ENCODE measurements at regions not wholly inside any gene's neighbourhood (a gene's known extent, or its start where the extent isn't known, plus 50 kb on each side); places are given as distances from the start of the nearest gene placed in this dataset.

DNA sequence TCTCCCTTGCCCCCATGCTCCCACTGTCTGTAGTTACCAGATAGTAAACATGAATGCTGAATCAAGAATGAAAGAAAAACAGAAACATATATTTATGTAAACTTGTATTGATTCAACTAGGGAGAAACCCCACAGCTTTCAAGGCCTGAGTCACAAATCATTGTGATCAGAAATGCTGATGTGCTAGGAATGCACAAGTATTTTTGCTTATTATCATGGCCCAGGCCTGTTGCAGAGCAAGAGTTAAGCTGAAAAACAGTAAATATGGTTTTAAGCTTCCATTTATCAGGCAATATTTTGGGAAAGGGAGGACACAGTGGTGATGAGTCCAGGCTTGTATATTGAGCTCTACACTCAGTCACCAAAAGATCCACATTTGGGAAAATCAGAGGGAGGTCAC, 669.6 kb downstream of the DIAPH3 start:
- Mint-ChIP-seq H3K27ac (ENCODE audit: unreplicated experiment) (no peak overlapping the region), H3K36me3 (ENCODE audit: low read depth, unreplicated experiment) (no peaks in the 10 kb centered on the region), H3K9me3 (ENCODE audit: unreplicated experiment) (no peaks in the 10 kb centered on the region), H3K27me3 (ENCODE audit: low read depth, unreplicated experiment) (no peaks in the 10 kb centered on the region), H3K4me1 (ENCODE audit: low read depth, unreplicated experiment) (peaks cover 3% of the 10 kb centered on the region), H3K4me3 (ENCODE audit: unreplicated experiment) (no peak overlapping the region)
- H3K4me2 ChIP-seq (ENCODE audit: low read length), result peak overlapping the region; percentile 55
- H3K4me1 ChIP-seq (ENCODE audit: insufficient read depth, low read length), result peaks cover 15% of the 10 kb centered on the region
- no peaks in the 10 kb centered on the region for H3K36me3 ChIP-seq (ENCODE audit: insufficient read depth, low read length)
- FAIRE-seq (no peak), DNase-seq (ENCODE audit: low read depth) (no peak)
- H2AFZ ChIP-seq (ENCODE audit: low read depth, low read length), result no peak overlapping the region
- H3K9me3 ChIP-seq (ENCODE audit: insufficient read depth, low read depth, low read length), result no peaks in the 10 kb centered on the region
- H3K27ac ChIP-seq (ENCODE audit: low read depth, low read length), result no peak overlapping the region
- peaks cover 30% of the 10 kb centered on the region for H3K27me3 ChIP-seq (ENCODE audit: insufficient read depth, low read length)
- H3K9ac ChIP-seq (ENCODE audit: low read length), result no peak overlapping the region
- H4K20me1 ChIP-seq (ENCODE audit: insufficient read depth, low read length), result no peaks in the 10 kb centered on the region
- no peak overlapping the region for H3K4me3 ChIP-seq (ENCODE audit: insufficient read depth, low read depth, low read length)
- no peaks in the 10 kb centered on the region for H3K79me2 ChIP-seq (ENCODE audit: insufficient read depth, low read length)
- TF ChIP-seq, protein P1, sequence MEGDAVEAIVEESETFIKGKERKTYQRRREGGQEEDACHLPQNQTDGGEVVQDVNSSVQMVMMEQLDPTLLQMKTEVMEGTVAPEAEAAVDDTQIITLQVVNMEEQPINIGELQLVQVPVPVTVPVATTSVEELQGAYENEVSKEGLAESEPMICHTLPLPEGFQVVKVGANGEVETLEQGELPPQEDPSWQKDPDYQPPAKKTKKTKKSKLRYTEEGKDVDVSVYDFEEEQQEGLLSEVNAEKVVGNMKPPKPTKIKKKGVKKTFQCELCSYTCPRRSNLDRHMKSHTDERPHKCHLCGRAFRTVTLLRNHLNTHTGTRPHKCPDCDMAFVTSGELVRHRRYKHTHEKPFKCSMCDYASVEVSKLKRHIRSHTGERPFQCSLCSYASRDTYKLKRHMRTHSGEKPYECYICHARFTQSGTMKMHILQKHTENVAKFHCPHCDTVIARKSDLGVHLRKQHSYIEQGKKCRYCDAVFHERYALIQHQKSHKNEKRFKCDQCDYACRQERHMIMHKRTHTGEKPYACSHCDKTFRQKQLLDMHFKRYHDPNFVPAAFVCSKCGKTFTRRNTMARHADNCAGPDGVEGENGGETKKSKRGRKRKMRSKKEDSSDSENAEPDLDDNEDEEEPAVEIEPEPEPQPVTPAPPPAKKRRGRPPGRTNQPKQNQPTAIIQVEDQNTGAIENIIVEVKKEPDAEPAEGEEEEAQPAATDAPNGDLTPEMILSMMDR (IDR thresholded peaks at IDR 0.05; ENCODE audit: insufficient read depth, low read depth, low read length), result no peak
- no peak for TF ChIP-seq EZH2 (IDR thresholded peaks at IDR 0.05; ENCODE audit: insufficient read depth, low read length)

DNA sequence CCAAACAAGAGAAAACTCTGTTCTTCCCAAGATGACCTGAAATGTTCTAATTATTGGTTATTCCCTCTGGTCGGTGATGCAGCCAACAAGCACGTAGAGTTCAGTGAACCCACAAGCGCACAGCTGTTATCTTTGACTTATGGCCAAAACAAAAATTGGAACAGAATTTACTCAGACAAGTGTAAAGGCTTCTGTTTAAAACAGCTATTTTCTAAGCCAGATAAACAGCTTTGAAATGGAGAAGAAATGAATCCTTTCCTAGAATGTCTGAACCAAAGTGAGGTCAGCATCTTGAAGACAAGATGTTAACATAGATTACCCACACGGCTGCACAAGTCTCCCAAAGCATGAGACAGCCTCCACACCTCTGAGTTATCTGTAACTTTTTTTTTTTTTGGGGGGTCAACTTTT, 669.2 kb downstream of the DIAPH3 start:
- H3K9me3 Mint-ChIP-seq (ENCODE audit: unreplicated experiment), result no peaks in the 10 kb centered on the region
- H3K27me3 ChIP-seq (ENCODE audit: insufficient read depth, low read length), result peaks cover 33% of the 10 kb centered on the region
- no peak overlapping the region for H3K4me3 Mint-ChIP-seq (ENCODE audit: unreplicated experiment)
- H3K4me3 ChIP-seq (ENCODE audit: insufficient read depth, low read depth, low read length), result no peak overlapping the region
- H3K9ac ChIP-seq (ENCODE audit: low read length), result no peak overlapping the region
- H3K27ac Mint-ChIP-seq (ENCODE audit: unreplicated experiment), result no peak overlapping the region
- H4K20me1 ChIP-seq (ENCODE audit: insufficient read depth, low read length), result no peaks in the 10 kb centered on the region
- H3K27ac ChIP-seq (ENCODE audit: low read depth, low read length), result no peak overlapping the region
- no peak for TF ChIP-seq EZH2 (IDR thresholded peaks at IDR 0.05; ENCODE audit: insufficient read depth, low read length)
- TF ChIP-seq, protein P1 (IDR thresholded peaks at IDR 0.05; ENCODE audit: insufficient read depth, low read depth, low read length), result no peak
- no peaks in the 10 kb centered on the region for H3K27me3 Mint-ChIP-seq (ENCODE audit: low read depth, unreplicated experiment)
- H3K36me3 Mint-ChIP-seq (ENCODE audit: low read depth, unreplicated experiment), result no peaks in the 10 kb centered on the region
- H3K9me3 ChIP-seq (ENCODE audit: insufficient read depth, low read depth, low read length), result no peaks in the 10 kb centered on the region
- H3K79me2 ChIP-seq (ENCODE audit: insufficient read depth, low read length), result no peaks in the 10 kb centered on the region
- peak overlapping the region; percentile 55 for H3K4me2 ChIP-seq (ENCODE audit: low read length)
- H3K36me3 ChIP-seq (ENCODE audit: insufficient read depth, low read length), result no peaks in the 10 kb centered on the region
- H2AFZ ChIP-seq (ENCODE audit: low read depth, low read length), result no peak overlapping the region
- peaks cover 3% of the 10 kb centered on the region for H3K4me1 Mint-ChIP-seq (ENCODE audit: low read depth, unreplicated experiment)
- DNase-seq (ENCODE audit: low read depth) (peak; percentile 93), FAIRE-seq (no peak)
- peaks cover 15% of the 10 kb centered on the region for H3K4me1 ChIP-seq (ENCODE audit: insufficient read depth, low read length)

DNA sequence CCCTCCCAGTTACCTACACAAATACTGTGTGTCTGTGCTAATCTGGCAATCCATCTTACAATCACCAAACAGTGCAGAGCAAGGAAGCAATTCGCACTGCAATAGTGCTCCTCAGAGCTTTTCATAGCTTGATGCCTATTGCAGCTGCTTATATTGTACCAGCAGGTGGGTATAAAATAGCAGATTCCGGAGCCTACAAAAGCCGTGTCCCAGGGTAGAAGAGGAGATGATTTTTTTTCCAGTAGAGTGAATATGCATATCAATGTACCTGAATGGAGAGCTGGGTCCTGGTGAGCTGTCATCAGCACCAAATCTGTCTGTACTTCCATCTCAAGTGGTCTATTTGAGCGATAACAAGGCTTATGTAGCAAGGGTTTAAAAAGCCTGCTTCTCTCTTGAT, 668.4 kb downstream of the DIAPH3 start:
- H3K9me3 Mint-ChIP-seq (ENCODE audit: unreplicated experiment), result no peaks in the 10 kb centered on the region
- no peaks in the 10 kb centered on the region for H3K79me2 ChIP-seq (ENCODE audit: insufficient read depth, low read length)
- DNase-seq (ENCODE audit: low read depth) (no peak), FAIRE-seq (no peak)
- no peaks in the 10 kb centered on the region for H3K36me3 ChIP-seq (ENCODE audit: insufficient read depth, low read length)
- no peak overlapping the region for H3K27ac Mint-ChIP-seq (ENCODE audit: unreplicated experiment)
- H3K4me3 Mint-ChIP-seq (ENCODE audit: unreplicated experiment), result no peak overlapping the region
- H3K4me2 ChIP-seq (ENCODE audit: low read length), result no peak overlapping the region
- no peak overlapping the region for H3K9ac ChIP-seq (ENCODE audit: low read length)
- H3K4me1 Mint-ChIP-seq (ENCODE audit: low read depth, unreplicated experiment), result peaks cover 3% of the 10 kb centered on the region
- H4K20me1 ChIP-seq (ENCODE audit: insufficient read depth, low read length), result no peaks in the 10 kb centered on the region
- peaks cover 31% of the 10 kb centered on the region for H3K27me3 ChIP-seq (ENCODE audit: insufficient read depth, low read length)
- H3K27me3 Mint-ChIP-seq (ENCODE audit: low read depth, unreplicated experiment), result no peaks in the 10 kb centered on the region
- no peak overlapping the region for H3K4me3 ChIP-seq (ENCODE audit: insufficient read depth, low read depth, low read length)
- no peak overlapping the region for H2AFZ ChIP-seq (ENCODE audit: low read depth, low read length)
- peaks cover 15% of the 10 kb centered on the region for H3K4me1 ChIP-seq (ENCODE audit: insufficient read depth, low read length)
- TF ChIP-seq, protein P1 (IDR thresholded peaks at IDR 0.05; ENCODE audit: insufficient read depth, low read depth, low read length), result no peak
- no peak for TF ChIP-seq EZH2 (IDR thresholded peaks at IDR 0.05; ENCODE audit: insufficient read depth, low read length)
- no peak overlapping the region for H3K27ac ChIP-seq (ENCODE audit: low read depth, low read length)
- no peaks in the 10 kb centered on the region for H3K9me3 ChIP-seq (ENCODE audit: insufficient read depth, low read depth, low read length)
- H3K36me3 Mint-ChIP-seq (ENCODE audit: low read depth, unreplicated experiment), result no peaks in the 10 kb centered on the region
